MM.1S (cell line): ENCODE measurements at regions not wholly inside any gene's neighbourhood (a gene's known extent, or its start where the extent isn't known, plus 50 kb on each side); places are given as distances from the start of the nearest gene placed in this dataset.

Experiments
- EZH2 ChIP-seq: fragments of 300-600 bp; sonication (generic); optimal IDR thresholded peaks from 2 replicates; pipeline ENCODE3; 2017; ENCODE audit warnings: low read depth, mild to moderate bottlenecking, antibody characterized with exemption, low read length, mixed read lengths
- TF ChIP-seq, protein P1 (sequence below): fragments of 300-600 bp; sonication (generic); IDR thresholded peaks from 2 replicates; pipeline ENCODE4 v1.5.1; 2016; ENCODE audit warnings: antibody characterized with exemption, low read length, mixed read lengths

DNA sequence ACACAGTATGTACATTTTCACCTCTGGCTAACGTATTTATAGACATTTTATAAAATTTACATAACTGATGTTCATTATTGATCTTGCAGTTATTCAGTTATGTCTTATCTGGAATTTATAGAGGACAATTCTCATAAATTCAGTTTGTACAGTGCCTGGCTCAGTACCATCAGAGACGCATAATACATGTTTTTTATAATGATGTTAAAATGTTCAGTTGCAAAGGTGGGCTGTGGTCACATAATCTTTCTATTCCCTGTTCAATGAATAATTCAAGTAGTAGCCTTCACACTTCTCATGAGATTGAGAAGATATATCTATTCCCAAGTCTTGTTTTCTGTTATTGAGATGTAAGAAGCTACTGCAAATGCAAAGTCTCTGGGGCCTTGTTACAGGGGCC, 393.1 kb upstream of the ARRDC3 start:
- TF ChIP-seq, protein P1, sequence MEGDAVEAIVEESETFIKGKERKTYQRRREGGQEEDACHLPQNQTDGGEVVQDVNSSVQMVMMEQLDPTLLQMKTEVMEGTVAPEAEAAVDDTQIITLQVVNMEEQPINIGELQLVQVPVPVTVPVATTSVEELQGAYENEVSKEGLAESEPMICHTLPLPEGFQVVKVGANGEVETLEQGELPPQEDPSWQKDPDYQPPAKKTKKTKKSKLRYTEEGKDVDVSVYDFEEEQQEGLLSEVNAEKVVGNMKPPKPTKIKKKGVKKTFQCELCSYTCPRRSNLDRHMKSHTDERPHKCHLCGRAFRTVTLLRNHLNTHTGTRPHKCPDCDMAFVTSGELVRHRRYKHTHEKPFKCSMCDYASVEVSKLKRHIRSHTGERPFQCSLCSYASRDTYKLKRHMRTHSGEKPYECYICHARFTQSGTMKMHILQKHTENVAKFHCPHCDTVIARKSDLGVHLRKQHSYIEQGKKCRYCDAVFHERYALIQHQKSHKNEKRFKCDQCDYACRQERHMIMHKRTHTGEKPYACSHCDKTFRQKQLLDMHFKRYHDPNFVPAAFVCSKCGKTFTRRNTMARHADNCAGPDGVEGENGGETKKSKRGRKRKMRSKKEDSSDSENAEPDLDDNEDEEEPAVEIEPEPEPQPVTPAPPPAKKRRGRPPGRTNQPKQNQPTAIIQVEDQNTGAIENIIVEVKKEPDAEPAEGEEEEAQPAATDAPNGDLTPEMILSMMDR, result no peak
- TF ChIP-seq EZH2, result no peak
